Calu3 (cell line): ENCODE measurements at regions not wholly inside any gene's neighbourhood (a gene's known extent, or its start where the extent isn't known, plus 50 kb on each side); places are given as distances from the start of the nearest gene placed in this dataset.
"Not testable (repeated sequence)": the region's sequence is repeated elsewhere in the genome, so short reads cannot be mapped to it uniquely, and the experiment has no call there.

Experiments
- BruUV-seq: library from RNA; stranded (reverse); fragments of 400-500 nt; replicated peaks from 2 replicates; lab custom pipeline; 2021; lab: Mats Ljungman, UMichigan
- CTCF ChIA-PET: fragments of 300-600 bp; sonication (Branson Sonifier 250); formaldehyde crosslinking; loops from one replicate; lab custom pipeline; 2022; ENCODE audit warnings: antibody characterized with exemption; lab: Charles Lee
- DNase-seq: peaks from one replicate; pipeline ENCODE4 v3.0.0; 2022
- H3K27ac Mint-ChIP-seq: one replicate; pipeline ENCODE4 v1.8.0; 2022; ENCODE audit warnings: mixed read lengths; ENCODE audit not compliant: unreplicated experiment
- H3K27me3 Mint-ChIP-seq: one replicate; pipeline ENCODE4 v1.8.0; 2022; ENCODE audit warnings: mixed read lengths; ENCODE audit not compliant: unreplicated experiment
- H3K36me3 Mint-ChIP-seq: one replicate; pipeline ENCODE4 v1.8.0; 2022; ENCODE audit warnings: mild to moderate bottlenecking, moderate library complexity, mixed read lengths; ENCODE audit not compliant: insufficient read depth, unreplicated experiment
- H3K4me1 Mint-ChIP-seq: one replicate; pipeline ENCODE4 v1.8.0; 2022; ENCODE audit warnings: mild to moderate bottlenecking, low read depth, mixed read lengths; ENCODE audit not compliant: unreplicated experiment
- H3K4me3 Mint-ChIP-seq: one replicate; pipeline ENCODE4 v1.8.0; 2022; ENCODE audit warnings: mild to moderate bottlenecking, low read depth, moderate library complexity, mixed read lengths; ENCODE audit not compliant: unreplicated experiment
- H3K9me3 Mint-ChIP-seq: one replicate; pipeline ENCODE4 v1.8.0; 2022; ENCODE audit warnings: low read depth, mixed read lengths; ENCODE audit not compliant: unreplicated experiment
- intact Hi-C: fragments of 100-400 bp; cut with micrococcal nuclease; formaldehyde crosslinking; loops from one replicate; pipeline ENCODE4 v1.10.0; 2022; ENCODE audit not compliant: unreplicated experiment
- TF ChIP-seq, protein P1 (sequence below): fragments of 200-600 bp; IDR thresholded peaks from one replicate; pipeline ENCODE4 v1.8.0; 2022; ENCODE audit warnings: antibody characterized with exemption; ENCODE audit not compliant: unreplicated experiment

DNA sequence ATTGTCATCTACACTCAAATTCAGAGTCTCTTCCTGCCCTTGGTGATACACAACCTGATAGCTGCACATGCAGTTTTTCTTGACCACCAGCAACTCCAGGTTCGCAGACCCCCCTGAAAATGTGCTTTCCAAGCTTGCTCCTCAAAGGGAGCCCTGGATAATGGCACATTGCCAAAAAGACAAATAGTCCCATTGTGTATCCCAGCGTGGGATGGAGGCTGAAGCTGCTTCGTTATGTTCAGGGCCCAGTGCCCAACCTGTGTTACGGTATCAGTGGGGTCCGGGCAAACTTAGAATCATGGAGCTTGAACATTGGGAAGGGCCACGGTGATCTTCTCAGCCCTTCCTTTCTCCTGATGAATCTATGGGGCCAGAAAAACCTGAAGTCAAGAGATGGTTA is 173.0 kb downstream of the TEX29 start:
- intact Hi-C loops = no loop called here
- no peaks in the 10 kb centered on the region for H3K36me3 Mint-ChIP-seq

DNA sequence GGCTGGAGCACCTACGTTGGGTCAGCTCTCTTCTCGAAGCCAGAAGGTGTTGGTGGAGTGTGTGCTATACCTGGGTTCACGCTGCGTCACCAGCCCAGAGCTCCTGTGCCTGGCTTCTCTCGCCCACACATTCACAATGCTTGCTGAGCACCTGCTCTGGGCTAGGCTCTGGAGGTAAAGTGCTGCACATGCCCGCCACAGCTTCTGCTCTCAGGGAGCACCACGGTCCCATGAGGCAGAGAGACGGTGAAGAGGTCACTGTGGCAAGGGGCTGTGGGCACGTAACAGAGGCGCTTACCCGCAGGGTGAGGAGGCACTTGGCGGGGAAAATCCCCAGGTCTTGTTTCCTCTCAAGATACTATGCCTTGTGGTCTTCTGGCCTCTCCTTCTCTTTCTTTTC is 174.2 kb downstream of the TEX29 start:
- H3K36me3 Mint-ChIP-seq = no peaks in the 10 kb centered on the region
- no peak overlapping the region for H3K4me3 Mint-ChIP-seq
- BruUV-seq = no TSS peak
- no peak overlapping the region for H3K27ac Mint-ChIP-seq
- TF ChIP-seq, protein P1, sequence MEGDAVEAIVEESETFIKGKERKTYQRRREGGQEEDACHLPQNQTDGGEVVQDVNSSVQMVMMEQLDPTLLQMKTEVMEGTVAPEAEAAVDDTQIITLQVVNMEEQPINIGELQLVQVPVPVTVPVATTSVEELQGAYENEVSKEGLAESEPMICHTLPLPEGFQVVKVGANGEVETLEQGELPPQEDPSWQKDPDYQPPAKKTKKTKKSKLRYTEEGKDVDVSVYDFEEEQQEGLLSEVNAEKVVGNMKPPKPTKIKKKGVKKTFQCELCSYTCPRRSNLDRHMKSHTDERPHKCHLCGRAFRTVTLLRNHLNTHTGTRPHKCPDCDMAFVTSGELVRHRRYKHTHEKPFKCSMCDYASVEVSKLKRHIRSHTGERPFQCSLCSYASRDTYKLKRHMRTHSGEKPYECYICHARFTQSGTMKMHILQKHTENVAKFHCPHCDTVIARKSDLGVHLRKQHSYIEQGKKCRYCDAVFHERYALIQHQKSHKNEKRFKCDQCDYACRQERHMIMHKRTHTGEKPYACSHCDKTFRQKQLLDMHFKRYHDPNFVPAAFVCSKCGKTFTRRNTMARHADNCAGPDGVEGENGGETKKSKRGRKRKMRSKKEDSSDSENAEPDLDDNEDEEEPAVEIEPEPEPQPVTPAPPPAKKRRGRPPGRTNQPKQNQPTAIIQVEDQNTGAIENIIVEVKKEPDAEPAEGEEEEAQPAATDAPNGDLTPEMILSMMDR = no peak
- no peaks in the 10 kb centered on the region for H3K27me3 Mint-ChIP-seq
- H3K9me3 Mint-ChIP-seq = no peaks in the 10 kb centered on the region
- H3K4me1 Mint-ChIP-seq = no peaks in the 10 kb centered on the region
- intact Hi-C loops = no loop called here
- DNase-seq = no peak
- CTCF ChIA-PET = no interaction called here

More for the DNA sequence above, 173.0 kb downstream of the TEX29 start:
- H3K4me1 Mint-ChIP-seq = no peaks in the 10 kb centered on the region
- H3K9me3 Mint-ChIP-seq = no peaks in the 10 kb centered on the region
- no TSS peak for BruUV-seq
- TF ChIP-seq, protein P1 = no peak
- no peaks in the 10 kb centered on the region for H3K27me3 Mint-ChIP-seq
- CTCF ChIA-PET = no interaction called here
- H3K4me3 Mint-ChIP-seq = no peak overlapping the region
- no peak for DNase-seq
- no peak overlapping the region for H3K27ac Mint-ChIP-seq

DNA sequence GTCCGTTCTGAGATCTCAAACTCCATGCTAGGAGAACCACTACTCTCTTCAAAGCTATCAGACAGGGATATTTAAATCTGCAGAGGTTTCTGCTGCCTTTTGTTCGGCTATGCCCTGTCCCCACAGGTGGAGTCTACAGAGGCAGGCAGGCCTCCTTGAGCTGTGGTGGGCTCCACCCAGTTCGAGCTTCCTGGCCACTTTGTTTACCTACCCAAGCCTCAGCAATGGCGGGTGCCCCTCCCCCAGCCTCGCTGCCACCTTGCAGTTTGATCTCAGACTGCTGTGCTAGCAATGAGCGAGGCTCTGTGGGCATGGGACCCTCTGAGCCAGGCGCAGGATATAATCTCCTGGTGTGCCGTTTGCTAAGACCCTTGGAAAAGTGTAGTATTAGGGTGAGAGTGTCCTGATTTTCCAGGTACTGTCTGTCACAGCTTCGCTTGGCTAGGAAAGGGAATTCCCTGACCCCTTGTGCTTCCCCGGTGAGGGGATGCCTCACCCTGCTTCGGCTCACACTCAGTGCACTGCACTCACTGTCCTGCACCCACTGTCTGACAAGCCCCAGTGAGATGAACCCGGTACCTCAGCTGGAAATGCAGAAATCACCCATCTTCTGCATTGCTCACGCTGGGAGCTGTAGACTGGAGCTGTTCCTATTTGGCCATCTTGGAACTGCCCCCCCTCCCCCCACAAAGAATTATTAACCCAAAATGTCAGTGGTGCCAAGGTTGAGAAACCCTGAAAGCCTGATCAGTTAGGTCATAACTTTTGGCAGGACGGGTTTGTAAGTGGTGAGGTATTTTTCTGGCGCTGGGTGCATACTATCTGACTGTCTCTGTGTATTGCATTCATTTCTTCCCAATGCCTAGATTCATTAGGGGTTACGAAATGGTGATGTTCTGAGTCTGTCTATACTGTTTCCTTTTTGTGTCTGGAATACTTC is 181.4 kb downstream of the TEX29 start:
- CTCF ChIA-PET, intact Hi-C loops, H3K9me3 Mint-ChIP-seq, H3K27ac Mint-ChIP-seq, H3K4me1 Mint-ChIP-seq, H3K4me3 Mint-ChIP-seq, BruUV-seq, DNase-seq, H3K36me3 Mint-ChIP-seq, H3K27me3 Mint-ChIP-seq: not testable (repeated sequence)

DNA sequence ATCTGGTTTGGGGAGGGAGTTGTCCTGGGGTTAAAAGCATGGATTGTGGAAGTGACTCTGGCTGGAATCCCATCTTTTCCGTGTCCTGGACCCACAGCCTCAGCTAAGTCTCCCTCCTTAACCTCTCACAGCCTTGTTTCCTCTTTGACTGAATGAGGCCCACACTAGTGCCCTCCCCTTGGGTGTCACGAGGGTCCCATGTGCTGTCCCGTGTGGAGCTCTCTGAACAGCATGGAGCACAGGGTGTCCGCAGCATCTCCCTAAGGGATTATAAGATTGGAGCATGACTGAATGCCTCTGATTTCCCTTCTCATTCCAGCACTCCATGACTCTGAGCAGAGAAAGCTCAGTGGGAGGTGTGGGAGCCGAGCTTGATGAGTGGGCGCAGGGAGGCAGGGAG is 182.5 kb downstream of the TEX29 start:
- intact Hi-C loops = no loop called here
- CTCF ChIA-PET = no interaction called here
- TF ChIP-seq, protein P1 = no peak
- no peak overlapping the region for H3K4me3 Mint-ChIP-seq
- no peak for DNase-seq
- H3K4me1 Mint-ChIP-seq = no peaks in the 10 kb centered on the region
- H3K27me3 Mint-ChIP-seq = no peaks in the 10 kb centered on the region
- no TSS peak for BruUV-seq
- H3K27ac Mint-ChIP-seq = no peak overlapping the region
- H3K9me3 Mint-ChIP-seq = no peaks in the 10 kb centered on the region
- H3K36me3 Mint-ChIP-seq = no peaks in the 10 kb centered on the region

DNA sequence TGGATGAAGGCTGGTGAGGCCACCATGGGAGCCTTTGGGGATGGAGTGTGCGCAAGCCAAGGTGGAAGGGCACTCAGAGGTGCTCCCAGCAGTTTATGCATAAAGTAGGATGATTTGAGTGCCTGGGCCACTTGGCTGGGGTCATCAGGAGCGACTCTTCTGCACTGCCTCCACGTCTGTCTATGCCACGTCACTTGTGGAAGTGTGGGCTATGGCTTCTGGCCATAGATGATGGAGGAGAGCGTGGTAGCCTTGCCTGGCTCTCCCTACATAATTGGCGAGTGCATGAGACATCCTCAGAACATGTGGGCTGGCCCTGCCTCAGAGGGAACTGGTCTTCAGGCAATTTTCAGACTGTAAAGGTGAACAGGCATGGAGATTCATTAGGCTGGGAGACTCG is 182.9 kb downstream of the TEX29 start:
- no peak overlapping the region for H3K27ac Mint-ChIP-seq
- no peak for DNase-seq
- CTCF ChIA-PET = no interaction called here
- no TSS peak for BruUV-seq
- H3K4me1 Mint-ChIP-seq = no peaks in the 10 kb centered on the region
- no peaks in the 10 kb centered on the region for H3K9me3 Mint-ChIP-seq
- TF ChIP-seq, protein P1 = no peak
- H3K4me3 Mint-ChIP-seq = no peak overlapping the region
- intact Hi-C loops = no loop called here
- H3K27me3 Mint-ChIP-seq = no peaks in the 10 kb centered on the region
- no peaks in the 10 kb centered on the region for H3K36me3 Mint-ChIP-seq
